ENCODE measurements at regions not wholly inside any gene's neighbourhood (a gene's known extent, or its start where the extent isn't known, plus 50 kb on each side); places are given as distances from the start of the nearest gene placed in this dataset.

GRCh38 chr18:37716106-37716735 lies 150.6 kb upstream of the CELF4 start (continued):
- TF ChIP-seq BCL11A (IDR thresholded peaks at IDR 0.05; ENCODE audit: low read depth in 2 of 2, low read length in 2 of 2) (no peak), JUND (IDR thresholded peaks at IDR 0.05; ENCODE audit: low read length) (no peak), SP2 (IDR thresholded peaks at IDR 0.05; ENCODE audit: low read length) (no peak), KDM1A (IDR thresholded peaks at IDR 0.05; ENCODE audit: borderline replicate concordance, low read length) (no peak), EZH2 (IDR thresholded peaks at IDR 0.05; ENCODE audit: low read depth, low read length, severe bottlenecking) (no peak)

Data from H1 (cell line).